ENCODE measurements at regions not wholly inside any gene's neighbourhood (a gene's known extent, or its start where the extent isn't known, plus 50 kb on each side); places are given as distances from the start of the nearest gene placed in this dataset.

- no peak for DNase-seq (ENCODE audit: low spot score)
These were observed 79.2 kb upstream of the MGAT5 start for GRCh38 chr2:134174711-134175110.

- DNase-seq (ENCODE audit: low spot score), result no peak
These were observed 78.0 kb upstream of the MGAT5 start for GRCh38 chr2:134175834-134176233.

- peak; percentile 40 for DNase-seq (ENCODE audit: low spot score)
These were observed 76.4 kb upstream of the MGAT5 start for GRCh38 chr2:134177351-134177931.

- no peak for DNase-seq (ENCODE audit: low spot score)
These were observed 75.6 kb upstream of the MGAT5 start for GRCh38 chr2:134178138-134178877.

- no peak for DNase-seq (ENCODE audit: low spot score)
These were observed 72.7 kb upstream of the MGAT5 start for GRCh38 chr2:134181219-134181618.

GRCh38 chr2:134183679-134184078, 70.2 kb upstream of the MGAT5 start:
- no peak for DNase-seq (ENCODE audit: low spot score)

- DNase-seq (ENCODE audit: low spot score), result no peak
These were observed 68.2 kb upstream of the MGAT5 start for GRCh38 chr2:134185639-134186038.

GRCh38 chr2:134189009-134189720, 64.7 kb upstream of the MGAT5 start:
- DNase-seq (ENCODE audit: low spot score), result no peak

GRCh38 chr2:134190062-134190806, 63.6 kb upstream of the MGAT5 start:
- no peak for DNase-seq (ENCODE audit: low spot score)

GRCh38 chr2:134190807-134191203, 63.1 kb upstream of the MGAT5 start:
- DNase-seq (ENCODE audit: low spot score), result no peak

- DNase-seq (ENCODE audit: low spot score), result no peak
These were observed 62.0 kb upstream of the MGAT5 start for GRCh38 chr2:134191835-134192234.

- no peak for DNase-seq (ENCODE audit: low spot score)
These were observed 60.9 kb upstream of the MGAT5 start for GRCh38 chr2:134193006-134193405.

- no peak for DNase-seq (ENCODE audit: low spot score)
These were observed 59.4 kb upstream of the MGAT5 start for GRCh38 chr2:134194519-134194918.

- DNase-seq (ENCODE audit: low spot score), result no peak
These were observed 58.5 kb upstream of the MGAT5 start for GRCh38 chr2:134195341-134195740.

GRCh38 chr2:134197445-134197844, 56.4 kb upstream of the MGAT5 start:
- no peak for DNase-seq (ENCODE audit: low spot score)

- no peak for DNase-seq (ENCODE audit: low spot score)
These were observed 55.8 kb upstream of the MGAT5 start for GRCh38 chr2:134198006-134198634.

GRCh38 chr2:134199123-134199522, 54.7 kb upstream of the MGAT5 start:
- no peak for DNase-seq (ENCODE audit: low spot score)

- DNase-seq (ENCODE audit: low spot score), result no peak
These were observed 53.7 kb upstream of the MGAT5 start for GRCh38 chr2:134200036-134200618.

GRCh38 chr2:134201533-134201932, 52.3 kb upstream of the MGAT5 start:
- DNase-seq (ENCODE audit: low spot score), result no peak

- DNase-seq (ENCODE audit: low spot score), result no peak
These were observed 51.5 kb upstream of the MGAT5 start for GRCh38 chr2:134202371-134202770.

- DNase-seq (ENCODE audit: low spot score), result no peak
These were observed 50.7 kb upstream of the MGAT5 start for GRCh38 chr2:134203175-134203574.

Measured in kidney capillary endothelial cell (primary cell).